ENCODE measurements at regions not wholly inside any gene's neighbourhood (a gene's known extent, or its start where the extent isn't known, plus 50 kb on each side); places are given as distances from the start of the nearest gene placed in this dataset.

DNA sequence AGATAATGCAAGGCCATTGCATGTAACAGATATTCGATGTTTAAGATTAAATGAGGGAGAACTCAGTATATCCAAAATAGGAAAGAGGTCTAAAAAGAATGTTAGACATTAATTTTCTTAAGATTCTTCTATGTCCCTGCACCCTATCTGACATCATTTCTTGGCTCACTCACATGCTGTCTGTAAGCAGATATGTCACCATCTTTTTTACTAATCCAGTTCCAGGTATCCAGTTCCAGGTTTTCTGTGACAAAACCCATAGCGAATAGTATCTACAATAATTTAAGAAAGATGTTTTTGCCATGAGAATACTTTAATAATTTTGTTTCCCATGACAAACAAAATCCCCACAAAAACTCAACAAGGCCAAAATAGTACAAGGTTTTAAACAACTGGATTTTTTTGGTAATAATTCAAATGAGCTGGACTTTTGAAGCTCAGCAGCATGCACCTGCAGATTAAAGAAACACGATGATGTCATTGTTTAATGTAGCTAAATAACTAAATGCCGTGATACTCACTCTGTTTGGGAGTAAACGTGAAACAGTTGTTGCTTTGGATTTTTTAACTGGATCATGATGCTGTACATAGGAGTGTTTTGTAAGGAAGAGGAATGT lies 867.6 kb downstream of the EPHA3 start:
- DNase-seq (ENCODE audit: low read depth, low spot score): no peak

DNA sequence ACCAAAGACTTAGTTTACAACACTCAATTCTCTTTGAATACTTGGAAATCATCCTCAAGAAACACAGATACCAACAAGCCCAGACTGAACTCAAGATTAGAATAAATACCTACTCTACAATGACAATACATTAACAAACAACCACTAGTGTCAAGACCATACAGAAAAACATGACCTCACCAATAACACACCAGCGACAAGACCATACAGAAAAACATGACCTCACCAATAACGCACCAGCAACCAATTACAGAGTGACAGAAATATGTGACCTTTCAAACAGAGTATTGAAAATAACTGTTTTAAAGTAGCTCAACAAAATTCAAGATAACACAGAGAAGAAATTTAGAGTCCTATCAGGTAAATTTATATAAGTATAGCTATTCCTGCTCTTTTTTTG lies 876.0 kb downstream of the EPHA3 start:
- DNase-seq (ENCODE audit: low read depth, low spot score): no peak
- H3K27ac ChIP-seq: no peak overlapping the region

More for the DNA sequence above, 867.6 kb downstream of the EPHA3 start:
- no peak overlapping the region for H3K27ac ChIP-seq

DNA sequence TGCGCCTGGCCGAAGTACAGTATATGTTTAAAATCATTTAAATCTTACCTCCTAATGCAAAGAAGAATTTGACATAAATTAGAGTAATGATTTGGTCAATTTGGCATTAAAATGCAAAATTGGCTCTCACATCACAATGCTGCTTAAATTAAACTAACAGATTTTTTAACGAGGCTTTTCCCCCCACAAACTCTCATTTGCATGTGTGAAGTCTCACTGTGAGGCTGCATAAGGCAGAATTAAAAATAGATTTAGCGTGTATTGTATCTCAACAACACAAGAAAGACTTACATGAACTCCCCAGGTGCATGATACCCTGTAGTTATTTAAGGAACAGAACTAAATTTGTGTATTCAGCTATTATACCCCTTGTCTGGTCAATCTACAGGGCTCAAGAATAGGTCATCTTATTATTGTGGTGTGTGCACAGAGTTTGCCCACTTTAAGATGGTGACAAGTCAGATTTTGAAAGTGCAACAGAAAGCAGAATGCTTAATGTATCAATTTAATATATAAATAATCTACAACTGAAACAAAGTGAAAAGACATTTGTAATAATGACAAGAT lies 897.9 kb downstream of the EPHA3 start:
- H3K27ac ChIP-seq: no peak overlapping the region
- no peak for DNase-seq (ENCODE audit: low read depth, low spot score)

DNA sequence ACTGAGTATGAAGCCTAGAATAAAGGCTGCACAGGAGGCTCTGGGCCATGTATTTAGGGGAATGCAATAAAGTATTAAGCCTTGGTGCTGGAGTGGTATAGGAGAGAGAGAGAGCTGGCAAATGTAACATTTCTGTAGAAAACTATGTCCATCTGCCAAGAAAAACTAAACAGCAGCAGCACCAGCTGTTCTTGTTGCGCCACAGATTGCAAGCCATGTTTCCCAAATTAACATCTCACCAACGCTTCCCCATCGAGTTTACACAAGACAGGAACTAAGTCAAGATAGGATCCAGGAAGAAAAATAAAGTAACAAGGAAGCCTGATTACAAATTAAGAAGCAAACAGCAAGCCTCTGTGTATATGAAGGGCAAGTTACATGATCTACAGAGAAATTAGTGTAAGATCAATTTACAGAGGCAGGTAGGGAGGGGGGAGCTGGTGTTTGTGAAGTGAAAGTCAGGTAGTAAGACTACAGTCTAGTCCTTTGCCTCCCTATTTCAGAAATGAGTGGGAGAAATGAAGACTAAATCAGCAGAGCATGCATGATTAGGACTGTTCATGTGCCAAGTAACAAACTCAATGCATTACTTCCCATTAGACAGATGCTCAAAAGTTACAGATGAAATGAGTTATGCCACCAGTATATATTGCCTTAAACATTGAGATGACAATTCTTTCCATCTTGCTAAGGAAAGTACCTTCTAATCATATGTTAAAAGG lies 900.5 kb downstream of the EPHA3 start:
- H3K27ac ChIP-seq: no peak overlapping the region
- DNase-seq (ENCODE audit: low read depth, low spot score): no peak

DNA sequence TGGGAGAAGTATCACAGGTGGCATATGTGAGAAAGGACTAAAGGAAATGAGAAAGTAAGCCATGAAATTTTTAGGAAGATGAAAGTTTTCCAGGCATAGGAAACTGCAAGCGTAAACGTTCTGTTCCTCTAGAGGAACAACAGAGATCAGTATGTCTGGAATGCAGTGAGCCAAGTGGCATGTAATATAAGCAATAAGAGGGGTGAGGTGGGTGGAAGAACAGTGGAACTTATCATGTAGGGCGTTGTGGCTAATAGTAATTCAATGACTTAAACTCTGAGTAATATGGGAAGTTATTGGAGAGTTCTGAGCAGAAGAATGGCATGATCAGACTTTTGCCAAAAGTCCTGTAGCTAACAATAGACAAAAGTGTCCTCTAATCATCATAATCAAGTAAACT lies 902.9 kb downstream of the EPHA3 start:
- DNase-seq (ENCODE audit: low read depth, low spot score): peak; percentile 12
- H3K27ac ChIP-seq: peak overlapping the region; percentile 48

DNA sequence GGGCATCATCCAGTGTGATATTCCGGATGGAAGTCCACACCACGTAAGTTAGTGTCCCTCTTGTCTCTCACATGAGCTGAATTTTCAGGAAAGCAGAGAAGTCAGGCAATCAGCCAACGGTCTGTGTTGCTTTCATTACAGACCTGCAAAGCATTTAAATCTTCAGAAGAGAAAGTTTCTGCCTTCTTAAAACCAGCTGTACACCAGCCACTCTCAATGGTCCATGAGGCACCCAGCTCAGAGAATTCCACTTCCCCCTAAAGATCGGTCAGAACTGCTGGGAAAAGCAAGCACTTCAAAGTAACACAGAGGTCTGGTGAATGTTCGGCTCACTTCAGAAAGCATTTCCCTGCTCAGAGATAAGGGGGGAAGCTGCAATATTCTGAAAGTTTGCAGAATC lies 903.7 kb downstream of the EPHA3 start:
- peak overlapping the region; percentile 48 for H3K27ac ChIP-seq
- DNase-seq (ENCODE audit: low read depth, low spot score): no peak

DNA sequence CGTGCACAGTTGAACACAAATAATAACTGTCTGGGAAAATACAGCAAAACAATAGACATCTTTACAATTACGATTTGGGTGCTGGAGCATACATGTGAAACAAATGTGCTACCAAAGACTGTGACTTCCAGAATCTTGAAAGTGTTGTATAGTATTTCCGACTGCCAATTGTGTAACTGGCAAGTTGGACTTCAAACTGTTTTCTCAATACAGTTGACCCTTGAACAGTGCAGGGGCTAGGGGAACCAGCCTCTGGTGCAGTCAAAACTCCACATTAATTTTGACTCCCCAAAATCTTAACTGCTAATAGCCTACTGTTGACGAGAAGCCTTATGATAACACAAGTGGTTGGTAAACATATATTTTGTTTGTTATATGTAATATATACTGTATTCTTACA lies 904.2 kb downstream of the EPHA3 start:
- no peak for DNase-seq (ENCODE audit: low read depth, low spot score)
- H3K27ac ChIP-seq: no peak overlapping the region

DNA sequence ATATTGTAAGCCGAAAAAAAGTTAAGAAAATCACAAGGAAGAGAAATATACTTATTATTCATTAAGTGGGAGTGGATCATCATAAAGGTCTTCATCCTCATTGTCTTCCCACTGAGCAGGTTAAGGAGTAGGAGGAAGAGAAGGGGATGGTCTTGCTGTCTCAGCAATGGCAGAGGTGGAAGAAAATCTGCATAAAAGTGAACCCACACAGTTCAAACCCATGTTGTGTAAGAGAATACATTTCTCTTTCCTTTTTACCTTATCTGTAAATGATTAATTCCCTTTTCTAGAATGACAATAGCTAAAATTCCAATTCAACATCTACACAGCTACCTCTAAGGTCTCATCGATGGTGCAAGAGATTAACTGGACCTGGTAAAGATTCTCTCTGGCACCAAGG lies 904.6 kb downstream of the EPHA3 start:
- no peak for DNase-seq (ENCODE audit: low read depth, low spot score)
- no peak overlapping the region for H3K27ac ChIP-seq

DNA sequence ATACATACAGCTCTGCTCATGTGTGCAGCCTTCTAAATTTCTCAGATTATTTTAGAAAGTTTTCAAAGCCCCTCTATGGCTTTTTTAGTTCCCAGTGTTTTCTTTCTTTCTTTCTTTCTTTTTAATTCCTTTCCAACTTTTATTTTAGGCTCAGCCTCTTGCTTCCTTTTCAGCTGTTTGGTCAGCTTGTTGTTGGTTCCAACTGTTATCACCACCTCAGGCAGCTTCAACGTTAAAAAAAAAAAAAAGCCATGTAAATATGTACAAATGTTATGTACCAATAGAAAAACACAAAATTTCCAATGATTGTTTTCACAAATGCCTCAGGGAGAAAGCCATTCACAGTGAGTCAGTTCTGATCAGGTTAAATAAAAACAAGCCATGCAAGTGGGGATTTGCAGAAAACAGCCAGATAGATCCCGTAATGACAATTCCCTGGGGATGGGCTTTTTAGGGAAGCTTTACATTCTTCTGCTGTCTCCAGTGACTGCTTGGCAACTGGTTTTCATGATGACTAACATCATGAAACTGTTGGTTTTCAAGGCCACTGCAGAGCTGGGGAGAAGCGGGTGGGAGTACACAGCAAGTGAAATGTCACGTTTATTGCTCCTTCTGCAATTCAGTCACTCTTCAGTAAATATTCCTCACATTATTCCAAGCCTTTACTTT lies 908.4 kb downstream of the EPHA3 start:
- peak overlapping the region; percentile 8 for H3K27ac ChIP-seq

DNA sequence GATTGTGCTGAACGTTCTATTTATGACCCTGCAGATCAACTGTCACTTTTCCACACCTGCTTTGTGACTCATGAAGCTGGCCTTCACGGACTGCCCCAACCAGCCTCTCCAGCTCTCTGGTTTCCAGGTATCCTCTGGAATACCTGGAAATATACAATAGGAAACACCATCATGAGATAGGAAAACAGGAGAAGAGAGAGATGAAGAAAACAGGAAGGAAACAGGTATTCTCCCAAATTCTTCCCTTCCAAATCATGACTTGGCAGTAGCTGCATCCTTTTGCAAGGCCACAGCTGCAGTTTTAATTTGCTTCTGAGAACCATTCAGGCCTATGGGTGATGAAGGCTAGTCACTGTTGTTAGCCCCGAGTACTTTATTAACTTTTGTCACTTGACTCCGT lies 909.1 kb downstream of the EPHA3 start:
- no peak for DNase-seq (ENCODE audit: low read depth, low spot score)
- H3K27ac ChIP-seq: peak overlapping the region; percentile 8

More for the DNA sequence above, 908.4 kb downstream of the EPHA3 start:
- no peak for DNase-seq (ENCODE audit: low read depth, low spot score)

DNA sequence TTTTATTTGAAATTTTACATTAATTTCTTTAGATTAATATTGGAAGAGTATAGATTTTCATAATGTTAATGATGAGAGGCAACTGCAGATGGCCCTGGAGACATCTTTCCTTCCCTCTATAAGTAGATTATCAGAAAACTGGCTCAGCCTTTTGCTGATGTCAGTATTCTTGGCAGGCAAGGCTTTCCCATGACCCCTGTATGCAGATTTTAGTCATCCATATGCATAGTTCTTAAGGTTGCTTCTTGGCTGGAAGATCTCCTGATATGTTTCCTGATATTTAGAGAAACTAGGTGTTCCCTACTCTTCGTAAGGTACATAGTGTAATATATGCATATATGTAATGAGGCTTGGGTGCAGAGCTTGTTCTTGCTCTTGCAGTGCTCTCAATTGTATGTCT lies 911.4 kb downstream of the EPHA3 start:
- no peak overlapping the region for H3K27ac ChIP-seq
- no peak for DNase-seq (ENCODE audit: low read depth, low spot score)

DNA sequence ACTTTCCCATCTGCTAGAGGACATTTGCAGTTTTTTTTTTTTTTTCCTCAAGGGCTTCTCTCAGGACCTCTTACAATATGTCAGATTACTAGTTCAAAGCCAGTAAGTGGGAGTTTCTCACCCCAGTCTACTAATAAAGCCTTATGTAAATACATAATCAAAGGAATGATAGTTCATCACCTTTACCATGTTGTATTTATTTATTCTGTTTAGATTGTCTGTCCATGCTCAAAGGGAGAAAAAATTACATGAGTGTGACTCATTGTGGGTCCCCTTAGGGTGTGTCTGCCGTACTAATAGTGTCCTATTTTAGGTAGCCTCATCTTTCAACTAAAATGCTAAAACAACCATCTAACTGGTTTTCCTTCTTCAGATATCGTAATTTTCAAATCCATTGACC lies 917.6 kb downstream of the EPHA3 start:
- H3K27ac ChIP-seq: no peak overlapping the region
- no peak for DNase-seq (ENCODE audit: low read depth, low spot score)

DNA sequence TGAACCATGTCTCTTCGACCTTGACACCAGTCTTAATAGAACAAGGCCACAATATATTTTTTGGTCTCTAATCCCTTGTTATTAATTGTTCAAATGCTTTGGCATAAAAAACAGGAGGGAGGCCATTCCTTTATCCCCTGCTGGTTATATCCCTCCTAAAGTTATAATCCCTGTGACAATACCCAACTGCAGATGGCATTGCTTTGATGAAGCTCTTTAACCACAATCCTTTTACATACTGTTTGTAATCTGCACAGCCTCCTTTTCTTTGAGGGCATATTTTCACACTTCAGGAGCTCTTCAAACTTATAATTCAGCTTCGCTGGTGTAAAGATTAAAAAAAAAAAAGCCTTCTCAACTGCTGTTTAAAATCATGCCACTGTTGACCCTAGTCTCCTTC lies 919.0 kb downstream of the EPHA3 start:
- no peak overlapping the region for H3K27ac ChIP-seq
- DNase-seq (ENCODE audit: low read depth, low spot score): no peak

DNA sequence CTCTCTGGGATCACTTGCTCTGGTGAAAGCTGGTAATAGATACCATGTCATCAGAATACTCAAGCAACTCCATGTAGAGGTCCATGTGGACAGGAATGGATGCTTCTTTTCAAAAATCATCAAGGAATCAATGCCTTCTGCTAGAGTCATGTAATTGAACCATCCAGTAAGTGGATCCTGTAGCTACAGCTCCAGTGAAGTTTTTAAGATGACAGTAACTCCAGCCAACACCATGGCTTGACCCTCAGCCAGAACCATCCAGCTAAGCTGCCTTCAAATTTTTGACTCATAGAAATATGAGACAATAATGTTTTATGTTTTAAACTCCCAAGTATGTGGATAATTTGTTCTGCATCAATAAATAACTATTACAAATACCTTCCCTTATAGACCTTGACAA lies 923.7 kb downstream of the EPHA3 start:
- no peak for DNase-seq (ENCODE audit: low read depth, low spot score)
- no peak overlapping the region for H3K27ac ChIP-seq

DNA sequence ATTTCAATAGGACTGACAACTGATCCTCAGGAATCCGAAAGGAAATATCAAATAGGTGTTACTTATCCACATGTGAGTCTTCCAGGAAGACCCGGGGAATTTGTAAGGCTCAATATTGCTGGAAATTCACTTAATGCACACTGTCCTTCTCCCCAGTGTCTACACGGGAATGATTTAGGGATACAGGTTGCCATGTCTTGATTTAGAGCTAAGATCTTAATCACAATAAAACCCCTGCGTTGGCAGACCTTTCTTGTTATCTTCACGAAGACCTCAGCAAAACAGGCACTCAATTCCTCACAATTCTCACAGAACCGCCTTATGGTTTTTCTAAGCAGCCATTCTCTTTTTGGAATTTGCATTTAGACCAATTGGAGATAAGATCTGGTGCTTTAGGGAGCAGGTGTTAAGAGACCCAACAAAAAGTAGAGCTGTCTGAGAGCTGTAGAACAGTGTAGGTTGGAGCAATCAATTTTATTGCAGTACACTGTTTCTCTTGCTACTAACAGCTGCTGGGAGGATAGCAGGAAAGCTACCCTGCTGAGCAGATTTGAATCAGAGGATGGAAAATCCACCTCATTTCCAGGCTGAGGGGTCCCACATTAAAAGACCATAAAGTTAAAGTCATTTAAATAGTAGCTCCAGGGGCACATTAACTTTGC lies 925.7 kb downstream of the EPHA3 start:
- no peak overlapping the region for H3K27ac ChIP-seq
- DNase-seq (ENCODE audit: low read depth, low spot score): no peak

DNA sequence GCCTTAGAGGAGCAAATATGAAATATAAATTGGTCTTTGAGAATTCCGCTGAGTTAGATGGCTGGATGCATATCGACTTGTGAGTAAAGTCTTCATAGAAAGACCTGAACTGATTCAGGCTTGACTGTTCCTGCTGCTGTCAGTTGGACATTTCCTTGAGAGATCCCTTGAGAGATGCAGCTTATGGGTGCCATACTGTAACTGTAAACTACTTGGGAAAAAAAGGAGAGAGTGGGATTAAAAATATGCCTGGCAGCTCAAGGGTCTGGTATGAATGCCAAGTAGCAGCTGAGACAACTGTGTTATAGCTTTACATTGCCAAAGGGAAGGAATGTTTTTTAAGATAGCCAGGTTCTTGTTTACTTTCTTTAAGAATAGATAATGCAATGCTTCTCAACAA lies 926.6 kb downstream of the EPHA3 start:
- no peak overlapping the region for H3K27ac ChIP-seq
- no peak for DNase-seq (ENCODE audit: low read depth, low spot score)

DNA sequence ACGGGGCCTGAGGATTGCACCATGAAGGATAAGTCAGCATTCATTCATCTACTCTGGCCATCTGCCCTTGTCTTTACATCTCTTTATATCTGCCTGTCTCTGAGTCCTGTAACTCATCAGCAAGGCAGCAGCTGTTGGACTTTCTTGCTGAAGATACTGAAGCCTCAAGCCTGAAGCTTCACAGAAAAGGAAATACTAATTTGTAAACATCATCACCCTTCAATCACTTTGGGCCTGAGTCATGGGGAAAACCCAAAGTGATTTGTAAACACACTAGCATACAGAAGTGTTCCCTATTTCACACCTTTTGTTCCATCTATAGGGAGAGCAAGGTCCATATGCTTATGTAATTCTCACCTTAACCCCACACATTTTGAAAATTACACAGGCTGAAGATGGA lies 928.2 kb downstream of the EPHA3 start:
- H3K27ac ChIP-seq: no peak overlapping the region
- no peak for DNase-seq (ENCODE audit: low read depth, low spot score)

DNA sequence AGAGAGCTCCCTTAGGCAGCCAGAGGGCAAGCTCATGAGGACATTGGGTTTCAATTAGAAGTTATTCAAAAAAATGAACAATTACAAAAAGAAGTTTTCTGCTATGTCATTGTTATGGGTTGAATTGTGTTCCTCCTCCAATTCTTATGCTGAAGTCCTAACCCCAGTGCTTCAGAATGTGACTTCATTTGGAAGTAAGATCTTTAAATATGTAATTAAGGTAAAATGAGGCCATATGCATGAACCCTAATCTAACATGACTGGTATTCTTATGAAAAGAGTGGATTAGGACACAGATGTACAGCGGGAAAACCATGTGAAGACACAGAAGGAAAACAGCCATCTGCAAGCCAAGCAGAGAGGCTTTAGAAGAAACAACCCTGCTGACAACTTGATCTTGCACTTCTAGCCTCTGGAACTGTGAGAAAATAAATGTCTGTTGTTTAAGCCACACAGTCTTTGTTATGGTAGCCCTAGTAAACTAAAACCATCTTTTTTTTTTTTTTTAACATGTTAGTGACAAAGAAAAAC lies 929.6 kb downstream of the EPHA3 start:
- no peak overlapping the region for H3K27ac ChIP-seq
- no peak for DNase-seq (ENCODE audit: low read depth, low spot score)

DNA sequence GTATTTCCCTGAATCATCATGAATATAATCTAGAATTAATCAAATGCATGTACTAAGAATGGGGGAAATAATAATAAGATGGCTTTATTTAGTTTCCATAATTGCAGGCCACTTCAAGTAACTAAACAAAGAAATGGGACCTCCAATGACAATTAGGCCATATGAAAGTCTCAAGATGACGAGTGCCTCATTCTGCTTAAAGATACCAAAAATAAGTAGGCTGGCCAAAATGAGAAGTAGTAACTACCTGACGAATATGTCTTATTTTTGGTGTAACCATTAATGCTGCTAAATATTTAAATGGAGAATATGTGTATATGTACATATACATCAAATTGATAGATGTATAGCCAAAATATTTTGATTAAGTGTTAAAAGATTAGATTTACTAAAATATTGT lies 932.6 kb downstream of the EPHA3 start:
- H3K27ac ChIP-seq: no peak overlapping the region
- DNase-seq (ENCODE audit: low read depth, low spot score): no peak

DNA sequence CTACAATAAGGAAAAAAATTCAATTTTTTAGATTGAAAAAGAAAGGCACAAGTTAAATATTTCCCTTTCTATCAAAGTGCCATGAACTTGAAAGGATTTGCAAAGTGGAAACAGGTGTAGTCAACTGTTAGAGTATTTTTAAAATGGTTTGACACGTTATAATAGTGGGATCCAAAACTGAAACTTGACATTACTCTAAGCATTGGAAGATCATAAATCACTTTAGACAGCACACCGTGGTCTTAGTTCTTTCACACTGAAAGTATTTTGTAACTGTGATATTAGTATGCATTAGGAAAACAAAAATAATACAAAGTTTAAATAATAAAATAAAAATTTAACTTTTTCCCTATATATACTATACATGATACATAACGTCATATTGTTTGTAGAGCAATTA lies 933.1 kb downstream of the EPHA3 start:
- DNase-seq (ENCODE audit: low read depth, low spot score): no peak
- H3K27ac ChIP-seq: no peak overlapping the region

DNA sequence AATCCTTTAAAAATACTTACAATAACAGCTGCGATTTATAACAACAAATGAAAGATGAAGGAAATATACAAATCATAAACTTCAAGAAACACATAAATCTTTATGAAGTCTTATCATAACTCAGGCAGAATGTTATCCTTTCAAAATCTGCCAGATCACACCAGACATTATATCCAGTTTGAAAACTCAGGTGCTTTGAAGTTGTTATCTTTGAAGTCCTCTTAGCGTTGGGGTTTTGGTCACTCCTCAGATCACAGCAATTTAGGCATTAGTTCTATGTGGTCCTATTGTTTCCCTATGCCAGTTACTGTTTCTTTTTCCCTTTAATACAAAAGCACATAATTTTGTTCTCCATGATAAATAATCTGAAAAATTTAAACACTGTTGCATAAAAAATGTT lies 934.6 kb downstream of the EPHA3 start:
- no peak for DNase-seq (ENCODE audit: low read depth, low spot score)
- H3K27ac ChIP-seq: no peak overlapping the region
